NT2/D1 (cell line): ENCODE measurements at regions not wholly inside any gene's neighbourhood (a gene's known extent, or its start where the extent isn't known, plus 50 kb on each side); places are given as distances from the start of the nearest gene placed in this dataset.
"Not testable (repeated sequence)": the region's sequence is repeated elsewhere in the genome, so short reads cannot be mapped to it uniquely, and the experiment has no call there.

Source experiments
- SUZ12 ChIP-seq: IDR thresholded peaks from 2 replicates; pipeline ENCODE4 v1.6.1; 2011; ENCODE audit not compliant: insufficient read length, insufficient read depth; ENCODE audit errors: extremely low read depth
- YY1 ChIP-seq: IDR thresholded peaks from 2 replicates; pipeline ENCODE4 v1.6.1; 2011; ENCODE audit not compliant: insufficient read length, insufficient read depth
- ZNF274 ChIP-seq: IDR thresholded peaks from 2 replicates; pipeline ENCODE4 v1.6.1; 2011; ENCODE audit warnings: mild to moderate bottlenecking, low read depth, low read length

GRCh38 chr2:89537862-89538261, 846.4 kb downstream of the RPIA start:
- not testable (repeated sequence) for TF ChIP-seq ZNF274, YY1, SUZ12
